ENCODE measurements at regions not wholly inside any gene's neighbourhood (a gene's known extent, or its start where the extent isn't known, plus 50 kb on each side); places are given as distances from the start of the nearest gene placed in this dataset.
"Not testable (repeated sequence)": the region's sequence is repeated elsewhere in the genome, so short reads cannot be mapped to it uniquely, and the experiment has no call there.

- H3K4me3 ChIP-seq (ENCODE audit: low read length) = no peak overlapping the region
- no peak for DNase-seq (ENCODE audit: low read depth)
- TF ChIP-seq CTCF (conservative IDR thresholded peaks at IDR 0.05; ENCODE audit: low read length) = no peak
Measured at GRCh38 chr7:114294036-114294435, 120.6 kb upstream of the FOXP2 start.

- no peak for DNase-seq (ENCODE audit: low read depth)
- no peak overlapping the region for H3K4me3 ChIP-seq (ENCODE audit: low read length)
- TF ChIP-seq CTCF (conservative IDR thresholded peaks at IDR 0.05; ENCODE audit: low read length) = no peak
Measured at GRCh38 chr7:114293289-114294012, 121.2 kb upstream of the FOXP2 start.

- H3K4me3 ChIP-seq (ENCODE audit: low read length) = no peak overlapping the region
- no peak for DNase-seq (ENCODE audit: low read depth)
- TF ChIP-seq CTCF (conservative IDR thresholded peaks at IDR 0.05; ENCODE audit: low read length) = no peak
Measured at GRCh38 chr7:114279901-114280300, 134.7 kb upstream of the FOXP2 start.

GRCh38 chr7:114273218-114273617, 141.4 kb upstream of the FOXP2 start:
- TF ChIP-seq CTCF (conservative IDR thresholded peaks at IDR 0.05; ENCODE audit: low read length) = no peak
- DNase-seq (ENCODE audit: low read depth) = no peak
- no peak overlapping the region for H3K4me3 ChIP-seq (ENCODE audit: low read length)

GRCh38 chr7:114269714-114270113, 144.9 kb upstream of the FOXP2 start:
- no peak overlapping the region for H3K4me3 ChIP-seq (ENCODE audit: low read length)
- TF ChIP-seq CTCF (conservative IDR thresholded peaks at IDR 0.05; ENCODE audit: low read length) = no peak
- DNase-seq (ENCODE audit: low read depth) = no peak

GRCh38 chr7:114267550-114267949, 147.1 kb upstream of the FOXP2 start:
- DNase-seq (ENCODE audit: low read depth); H3K4me3 ChIP-seq (ENCODE audit: low read length): not testable (repeated sequence)

- no peak overlapping the region for H3K4me3 ChIP-seq (ENCODE audit: low read length)
- no peak for DNase-seq (ENCODE audit: low read depth)
- no peak for TF ChIP-seq CTCF (conservative IDR thresholded peaks at IDR 0.05; ENCODE audit: low read length)
Measured at GRCh38 chr7:114264023-114264422, 150.6 kb upstream of the FOXP2 start.
